ENCODE measurements at regions not wholly inside any gene's neighbourhood (a gene's known extent, or its start where the extent isn't known, plus 50 kb on each side); places are given as distances from the start of the nearest gene placed in this dataset.

DNA sequence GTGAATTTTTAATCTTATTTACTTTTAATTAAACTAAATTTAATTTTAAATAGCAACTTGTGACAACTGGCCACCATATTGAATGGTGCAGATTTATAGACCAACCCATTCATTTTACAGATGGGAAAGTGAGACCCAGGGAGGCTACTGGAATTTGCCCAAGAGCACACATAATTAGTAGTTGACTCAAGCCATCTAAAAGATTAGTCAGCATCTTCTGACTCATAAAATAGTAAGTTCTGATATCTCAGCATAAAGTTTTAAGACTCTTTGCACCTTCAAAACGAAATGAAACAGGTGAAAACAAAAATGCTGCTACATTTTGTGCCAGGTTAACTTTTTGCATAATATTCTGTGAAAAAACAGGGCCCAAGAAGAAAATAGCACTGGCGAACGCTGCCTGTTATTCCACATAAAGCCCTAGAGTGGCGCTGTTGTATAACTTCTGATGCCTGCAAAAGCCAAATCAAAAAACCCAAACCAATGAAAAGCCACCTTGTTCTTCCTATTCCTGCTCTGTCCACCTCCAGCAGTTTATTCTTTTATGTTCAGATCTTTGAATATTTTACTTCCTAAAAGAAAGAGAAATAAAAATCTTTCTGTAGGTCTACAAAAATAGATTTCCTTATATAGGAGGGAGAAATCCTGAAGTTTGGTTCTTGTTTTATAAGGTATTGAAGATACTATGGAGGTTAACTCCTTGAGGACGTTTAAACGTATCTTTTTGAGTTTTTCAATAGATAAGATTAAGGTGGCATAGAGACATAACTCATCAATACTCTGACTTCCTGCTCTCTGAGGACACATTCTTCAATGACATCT is 62.8 kb downstream of the OTOL1 start:
- Histone ChIP-seq H3K4me3 (ENCODE audit: severe bottlenecking) (no peak overlapping the region), H3K36me3 (ENCODE audit: low read depth) (no peaks in the 10 kb centered on the region), H3K27me3 (ENCODE audit: insufficient read depth, poor library complexity, severe bottlenecking) (peaks cover 3% of the 10 kb centered on the region), H3K27ac (ENCODE audit: poor library complexity, severe bottlenecking) (no peak overlapping the region), H3K4me1 (ENCODE audit: insufficient read depth, poor library complexity, severe bottlenecking) (no peaks in the 10 kb centered on the region), H3K9me3 (ENCODE audit: severe bottlenecking) (no peaks in the 10 kb centered on the region)
- ATAC-seq (ENCODE audit: low read depth), result peak; percentile 45; the same call in 1 of the 3 replicates
- no peak for DNase-seq (ENCODE audit: low spot score)
- TF ChIP-seq, protein P1, sequence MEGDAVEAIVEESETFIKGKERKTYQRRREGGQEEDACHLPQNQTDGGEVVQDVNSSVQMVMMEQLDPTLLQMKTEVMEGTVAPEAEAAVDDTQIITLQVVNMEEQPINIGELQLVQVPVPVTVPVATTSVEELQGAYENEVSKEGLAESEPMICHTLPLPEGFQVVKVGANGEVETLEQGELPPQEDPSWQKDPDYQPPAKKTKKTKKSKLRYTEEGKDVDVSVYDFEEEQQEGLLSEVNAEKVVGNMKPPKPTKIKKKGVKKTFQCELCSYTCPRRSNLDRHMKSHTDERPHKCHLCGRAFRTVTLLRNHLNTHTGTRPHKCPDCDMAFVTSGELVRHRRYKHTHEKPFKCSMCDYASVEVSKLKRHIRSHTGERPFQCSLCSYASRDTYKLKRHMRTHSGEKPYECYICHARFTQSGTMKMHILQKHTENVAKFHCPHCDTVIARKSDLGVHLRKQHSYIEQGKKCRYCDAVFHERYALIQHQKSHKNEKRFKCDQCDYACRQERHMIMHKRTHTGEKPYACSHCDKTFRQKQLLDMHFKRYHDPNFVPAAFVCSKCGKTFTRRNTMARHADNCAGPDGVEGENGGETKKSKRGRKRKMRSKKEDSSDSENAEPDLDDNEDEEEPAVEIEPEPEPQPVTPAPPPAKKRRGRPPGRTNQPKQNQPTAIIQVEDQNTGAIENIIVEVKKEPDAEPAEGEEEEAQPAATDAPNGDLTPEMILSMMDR (IDR thresholded peaks at IDR 0.05; ENCODE audit: poor library complexity, severe bottlenecking), result peak; percentile 71

GRCh38 chr3:161560008-161560637 is 63.5 kb downstream of the OTOL1 start:
- ATAC-seq (ENCODE audit: low read depth) (peak; percentile 61), DNase-seq (ENCODE audit: low spot score) (no peak)
- H3K4me1 ChIP-seq (ENCODE audit: insufficient read depth, poor library complexity, severe bottlenecking), result no peaks in the 10 kb centered on the region
- H3K27ac ChIP-seq (ENCODE audit: poor library complexity, severe bottlenecking), result no peak overlapping the region
- no peaks in the 10 kb centered on the region for H3K36me3 ChIP-seq (ENCODE audit: low read depth)
- no peaks in the 10 kb centered on the region for H3K9me3 ChIP-seq (ENCODE audit: severe bottlenecking)
- H3K4me3 ChIP-seq (ENCODE audit: severe bottlenecking), result no peak overlapping the region
- TF ChIP-seq, protein P1 (IDR thresholded peaks at IDR 0.05; ENCODE audit: poor library complexity, severe bottlenecking), result peak; percentile 29
- peaks cover 3% of the 10 kb centered on the region for H3K27me3 ChIP-seq (ENCODE audit: insufficient read depth, poor library complexity, severe bottlenecking)

DNA sequence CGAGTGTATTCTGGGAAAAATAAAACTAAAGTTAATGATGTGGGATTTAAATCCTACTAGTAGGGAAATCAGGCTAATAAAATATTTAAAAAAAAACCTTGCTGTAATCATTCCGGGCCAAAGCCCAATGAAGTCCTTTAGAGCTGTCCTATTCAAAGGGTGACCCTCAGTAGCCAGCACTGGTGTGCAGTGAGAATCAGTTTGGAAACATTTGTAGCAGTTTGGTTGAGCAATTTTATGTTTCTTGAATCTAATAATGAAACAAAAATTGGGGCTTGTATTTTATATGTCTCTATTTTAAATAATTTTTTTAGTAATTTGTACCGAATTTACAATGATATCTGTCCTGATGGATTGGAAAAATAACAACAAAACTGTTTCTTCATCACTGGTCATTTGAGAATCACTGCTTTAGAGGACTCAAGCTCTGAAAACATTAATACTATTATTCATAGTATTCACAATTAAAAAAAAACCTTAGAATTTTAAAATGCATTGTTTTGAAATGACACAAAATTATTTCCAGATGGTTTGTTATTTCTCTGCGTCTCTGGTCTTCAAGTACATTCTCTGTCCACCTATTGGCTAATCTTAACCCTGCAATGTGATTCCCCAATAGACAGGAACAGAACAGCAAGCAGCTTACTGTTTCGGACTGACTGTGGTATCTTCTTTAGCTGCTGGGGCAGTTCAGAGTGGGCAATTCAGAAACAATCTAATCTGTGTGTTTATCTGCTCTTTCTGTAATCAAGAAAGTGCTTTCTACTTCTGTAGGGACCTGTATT is 71.2 kb downstream of the OTOL1 start:
- Histone ChIP-seq H3K36me3 (ENCODE audit: low read depth) (no peaks in the 10 kb centered on the region), H3K9me3 (ENCODE audit: severe bottlenecking) (no peaks in the 10 kb centered on the region), H3K4me1 (ENCODE audit: insufficient read depth, poor library complexity, severe bottlenecking) (no peaks in the 10 kb centered on the region), H3K27ac (ENCODE audit: poor library complexity, severe bottlenecking) (no peak overlapping the region), H3K4me3 (ENCODE audit: severe bottlenecking) (no peak overlapping the region), H3K27me3 (ENCODE audit: insufficient read depth, poor library complexity, severe bottlenecking) (peaks cover 3% of the 10 kb centered on the region)
- TF ChIP-seq, protein P1 (IDR thresholded peaks at IDR 0.05; ENCODE audit: poor library complexity, severe bottlenecking), result no peak
- DNase-seq (ENCODE audit: low spot score), result no peak
- no peak for ATAC-seq (ENCODE audit: low read depth)

DNA sequence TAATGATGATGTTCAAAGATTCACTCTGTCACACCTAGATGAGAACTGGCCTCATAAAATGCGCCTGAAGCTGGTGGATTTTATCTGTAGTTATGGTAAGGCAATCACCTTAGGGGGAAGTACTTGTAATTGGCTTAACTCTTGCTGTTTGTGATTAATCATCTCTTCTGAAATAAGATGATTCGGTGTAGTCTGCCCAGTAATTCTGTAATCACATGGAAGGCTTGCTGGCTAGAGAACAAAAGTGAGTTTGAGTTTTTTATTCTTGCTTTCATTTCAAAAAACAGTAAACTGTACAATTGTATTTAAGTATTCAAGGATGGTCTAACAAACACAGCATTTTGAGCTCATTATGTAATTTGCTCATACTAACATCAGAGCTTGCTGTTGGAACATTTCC is 72.1 kb downstream of the OTOL1 start:
- TF ChIP-seq, protein P1 (IDR thresholded peaks at IDR 0.05; ENCODE audit: poor library complexity, severe bottlenecking), result no peak

More for the DNA sequence above, 72.1 kb downstream of the OTOL1 start:
- no peak for DNase-seq (ENCODE audit: low spot score)
- ATAC-seq (ENCODE audit: low read depth), result no peak
- Histone ChIP-seq H3K27ac (ENCODE audit: poor library complexity, severe bottlenecking) (no peak overlapping the region), H3K36me3 (ENCODE audit: low read depth) (no peaks in the 10 kb centered on the region), H3K27me3 (ENCODE audit: insufficient read depth, poor library complexity, severe bottlenecking) (peaks cover 3% of the 10 kb centered on the region), H3K4me3 (ENCODE audit: severe bottlenecking) (no peak overlapping the region), H3K9me3 (ENCODE audit: severe bottlenecking) (no peaks in the 10 kb centered on the region), H3K4me1 (ENCODE audit: insufficient read depth, poor library complexity, severe bottlenecking) (no peaks in the 10 kb centered on the region)

Measured in RWPE2 (cell line).